Fibroblast of peridontal ligament (primary cell): ENCODE measurements at regions not wholly inside any gene's neighbourhood (a gene's known extent, or its start where the extent isn't known, plus 50 kb on each side); places are given as distances from the start of the nearest gene placed in this dataset.
A peak's percentile ranks its signal among the peaks of the same experiment; 100 is the strongest.

ENCODE experiments used
- DNase-seq: peaks from one replicate; pipeline ENCODE4 v3.0.0-alpha.2; 2010; ENCODE audit errors: extremely low read depth

- DNase-seq = peak; percentile 5
Observed at GRCh38 chr4:19346636-19347035, 905.1 kb upstream of the SLIT2 start.

GRCh38 chr4:19329631-19330030 is 922.1 kb upstream of the SLIT2 start:
- DNase-seq = peak; percentile 33

- no peak for DNase-seq
Observed at GRCh38 chr4:19329077-19329476, 922.6 kb upstream of the SLIT2 start.

- DNase-seq = peak; percentile 28
Observed at GRCh38 chr4:19327364-19327763, 924.3 kb upstream of the SLIT2 start.

GRCh38 chr4:19324184-19324583 is 927.5 kb upstream of the SLIT2 start:
- no peak for DNase-seq

GRCh38 chr4:19319607-19320006 is 932.1 kb upstream of the SLIT2 start:
- no peak for DNase-seq

GRCh38 chr4:19317377-19317776 is 934.3 kb upstream of the SLIT2 start:
- no peak for DNase-seq

GRCh38 chr4:19314116-19314515 is 937.6 kb upstream of the SLIT2 start:
- no peak for DNase-seq

- peak; percentile 89 for DNase-seq
Observed at GRCh38 chr4:19309378-19309777, 942.3 kb upstream of the SLIT2 start.

GRCh38 chr4:19304028-19304427 is 947.7 kb upstream of the SLIT2 start:
- no peak for DNase-seq

- DNase-seq = no peak
Observed at GRCh38 chr4:19301527-19301926, 950.2 kb upstream of the SLIT2 start.

GRCh38 chr4:19300213-19300612 is 951.5 kb upstream of the SLIT2 start:
- DNase-seq = peak; percentile 34

GRCh38 chr4:19298998-19299397 is 952.7 kb upstream of the SLIT2 start:
- no peak for DNase-seq

- no peak for DNase-seq
Observed at GRCh38 chr4:19293781-19294180, 957.9 kb upstream of the SLIT2 start.

- no peak for DNase-seq
Observed at GRCh38 chr4:19293080-19293479, 958.6 kb upstream of the SLIT2 start.

- DNase-seq = no peak
Observed at GRCh38 chr4:19286924-19287323, 964.8 kb upstream of the SLIT2 start.

GRCh38 chr4:19285146-19285545 is 966.6 kb upstream of the SLIT2 start:
- no peak for DNase-seq

GRCh38 chr4:19278665-19279064 is 973.0 kb upstream of the SLIT2 start:
- no peak for DNase-seq

GRCh38 chr4:19266566-19266965 is 985.1 kb upstream of the SLIT2 start:
- no peak for DNase-seq

- DNase-seq = no peak
Observed at GRCh38 chr4:19262467-19262866, 989.2 kb upstream of the SLIT2 start.

- DNase-seq = no peak
Observed at GRCh38 chr4:19260346-19260745, 991.4 kb upstream of the SLIT2 start.

GRCh38 chr4:19259920-19260319 is 991.8 kb upstream of the SLIT2 start:
- no peak for DNase-seq

- no peak for DNase-seq
Observed at GRCh38 chr4:19256823-19257222, 994.9 kb upstream of the SLIT2 start.

GRCh38 chr4:19254486-19254885 is 997.2 kb upstream of the SLIT2 start:
- peak; percentile 21 for DNase-seq

- no peak for DNase-seq
Observed at GRCh38 chr4:19248023-19248422, 1003.7 kb upstream of the SLIT2 start.
